ENCODE measurements at regions not wholly inside any gene's neighbourhood (a gene's known extent, or its start where the extent isn't known, plus 50 kb on each side); places are given as distances from the start of the nearest gene placed in this dataset.

- TF ChIP-seq ZNF407 (CRISPR knock-in tag; IDR thresholded peaks at IDR 0.05; ENCODE audit: not compliant biosample characterization) (no peak), ZBTB34 (CRISPR knock-in tag; IDR thresholded peaks at IDR 0.05) (no peak; the same call in 1 of the 2 replicates), TCF7L2 (IDR thresholded peaks at IDR 0.05; ENCODE audit: low read depth, low read length) (peak; percentile 82; the same call in 1 of the 2 replicates), RNF2 (conservative IDR thresholded peaks at IDR 0.05; ENCODE audit: low read depth) (no peak), ETS1 (CRISPR knock-in tag; IDR thresholded peaks at IDR 0.05) (no peak), ZNF777 (CRISPR knock-in tag; IDR thresholded peaks at IDR 0.05) (no peak), HIVEP1 (CRISPR knock-in tag; IDR thresholded peaks at IDR 0.05) (no peak), RFX5 (IDR thresholded peaks at IDR 0.05; ENCODE audit: low read depth, low read length) (no peak), CENPX (CRISPR knock-in tag; IDR thresholded peaks at IDR 0.05) (no peak), SKIL (CRISPR knock-in tag; IDR thresholded peaks at IDR 0.05; ENCODE audit: borderline replicate concordance) (peak; percentile 41; the same call in 1 of the 2 replicates), FOXP1 (IDR thresholded peaks at IDR 0.05) (no peak), FOXP1 (CRISPR knock-in tag; IDR thresholded peaks at IDR 0.05) (peak; percentile 87), ZBTB43 (CRISPR knock-in tag; conservative IDR thresholded peaks at IDR 0.05) (no peak; the same call in 1 of the 2 replicates), ZNF275 (CRISPR knock-in tag; IDR thresholded peaks at IDR 0.05; ENCODE audit: borderline replicate concordance) (peak; percentile 76; the same call in 1 of the 2 replicates)
Observed at GRCh38 chr17:73798111-73798748, 154.0 kb upstream of the SDK2 start (continued).

Data from HepG2 (cell line).